Epithelial cell of prostate (primary cell): ENCODE measurements at regions not wholly inside any gene's neighbourhood (a gene's known extent, or its start where the extent isn't known, plus 50 kb on each side); places are given as distances from the start of the nearest gene placed in this dataset.
"Not testable (repeated sequence)": the region's sequence is repeated elsewhere in the genome, so short reads cannot be mapped to it uniquely, and the experiment has no call there.

Source experiments
- DNase-seq: peaks from one replicate; pipeline ENCODE4 v3.0.0-alpha.2; 2011; ENCODE audit warnings: low read depth, low spot score
- H3K27ac ChIP-seq: fragments of 450-650 bp; 2 replicates; pipeline ENCODE4 v1.5.1; 2017; ENCODE audit warnings: mild to moderate bottlenecking

DNA sequence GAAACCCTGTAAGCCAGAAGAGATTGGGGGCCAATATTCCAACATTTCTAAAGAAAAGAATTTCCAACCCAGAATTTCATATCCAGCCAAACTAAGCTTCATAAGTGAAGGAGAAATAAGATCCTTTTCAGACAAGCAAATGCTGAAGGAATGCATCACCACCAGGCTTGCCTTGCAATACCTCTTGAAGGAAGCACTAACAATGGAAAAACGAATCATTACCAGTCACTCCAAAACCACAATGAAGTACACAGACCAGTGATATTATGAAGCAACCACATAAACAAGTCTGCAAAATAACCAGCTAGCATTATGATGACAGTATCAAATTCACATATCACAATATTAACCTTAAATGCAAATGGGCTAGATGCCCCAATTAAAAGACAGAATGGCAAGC is 224.4 kb upstream of the TBX18 start:
- H3K27ac ChIP-seq, DNase-seq: not testable (repeated sequence)

DNA sequence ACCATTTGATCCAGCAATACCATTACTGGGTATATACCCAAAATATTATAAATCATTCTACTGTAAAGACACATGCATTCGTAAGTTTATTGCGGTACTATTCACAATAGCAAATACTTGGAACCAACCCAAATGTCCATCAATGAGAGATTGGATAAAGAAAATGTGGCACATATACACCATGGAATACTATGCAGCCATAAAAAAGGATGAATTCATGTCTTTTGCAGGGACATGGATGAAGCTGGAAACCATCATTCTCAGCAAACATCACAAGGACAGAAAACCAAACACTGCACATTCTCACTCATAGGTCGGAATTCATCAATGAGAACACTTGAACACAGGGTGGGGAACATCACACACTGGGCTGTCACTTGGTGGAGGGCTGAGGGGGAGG is 221.1 kb upstream of the TBX18 start:
- not testable (repeated sequence) for DNase-seq, H3K27ac ChIP-seq

DNA sequence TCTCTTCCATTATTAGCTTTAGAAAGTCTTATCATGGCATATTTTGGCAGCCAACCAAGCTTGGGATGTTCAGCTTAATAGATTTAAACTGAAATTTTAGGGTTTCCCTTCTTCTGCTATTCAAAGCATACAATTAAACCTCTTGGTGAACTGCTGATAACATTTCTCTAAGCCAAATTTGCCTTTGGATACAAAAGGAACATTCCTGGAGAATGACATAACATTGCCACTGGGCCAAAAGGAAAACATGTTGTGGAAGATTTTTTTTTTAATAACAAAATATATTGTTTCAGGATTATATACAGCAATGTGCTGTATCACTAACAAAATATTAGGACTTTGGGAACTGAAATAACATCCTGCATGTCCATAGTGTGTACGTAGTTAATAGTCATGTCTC is 215.1 kb upstream of the TBX18 start:
- no peak for DNase-seq
- H3K27ac ChIP-seq: no peak overlapping the region

DNA sequence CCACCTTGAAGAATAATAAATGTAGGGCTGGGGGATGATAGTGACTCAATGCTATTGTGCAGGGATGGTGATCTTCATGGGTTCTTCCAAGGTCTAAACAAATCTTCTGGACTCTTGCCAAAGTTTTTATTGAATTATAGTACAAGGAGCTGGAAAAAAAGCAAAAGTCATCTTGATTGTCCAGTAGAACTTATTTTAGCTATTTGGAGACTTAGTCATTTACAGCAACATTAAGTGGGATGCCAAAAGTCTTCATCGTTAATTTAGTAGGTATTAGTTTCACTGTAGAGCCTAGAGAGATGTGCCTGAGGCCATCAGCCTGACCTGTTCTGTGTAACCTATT is 212.9 kb upstream of the TBX18 start:
- no peak overlapping the region for H3K27ac ChIP-seq

DNA sequence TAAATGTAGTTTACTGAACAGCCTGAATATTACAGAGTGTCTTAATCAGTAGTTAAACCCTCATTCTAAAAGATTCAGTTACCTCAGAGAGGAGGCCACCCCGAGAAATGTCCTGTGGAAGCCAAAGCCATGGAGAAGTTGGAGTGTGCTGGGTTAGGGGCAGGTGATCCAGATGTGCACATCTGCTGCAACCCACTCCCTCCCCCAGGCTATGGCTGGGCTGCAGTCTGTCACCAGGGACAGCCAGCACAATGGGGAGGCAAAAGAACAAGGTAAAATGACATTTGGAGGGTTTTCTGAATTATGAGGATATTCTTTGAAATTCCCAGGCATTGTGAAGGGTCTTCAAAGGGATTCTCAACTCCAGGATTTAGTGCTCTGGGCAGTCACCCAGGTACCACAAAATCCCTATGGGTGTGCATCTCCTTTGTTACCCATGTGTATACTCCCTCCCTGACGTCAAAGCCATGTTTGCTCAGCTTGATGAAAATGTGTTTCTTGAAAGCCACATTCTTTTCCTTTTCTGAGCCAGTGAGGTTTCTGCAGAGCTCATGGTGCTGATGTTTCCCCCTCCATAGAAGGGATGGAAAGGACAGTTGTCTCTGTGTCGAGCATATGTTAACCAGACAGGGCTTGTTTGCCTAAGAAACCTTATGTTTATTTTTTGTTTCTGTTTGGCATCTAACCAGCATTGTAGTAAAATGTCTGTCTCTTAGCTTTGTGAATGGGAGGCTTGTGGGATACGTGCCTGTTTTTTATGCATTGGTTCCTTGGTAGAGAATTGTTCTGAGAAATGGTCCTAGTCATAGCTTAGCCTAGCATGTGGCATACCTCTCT is 212.3 kb upstream of the TBX18 start:
- DNase-seq: no peak
- no peak overlapping the region for H3K27ac ChIP-seq

More for the DNA sequence above, 212.9 kb upstream of the TBX18 start:
- no peak for DNase-seq

DNA sequence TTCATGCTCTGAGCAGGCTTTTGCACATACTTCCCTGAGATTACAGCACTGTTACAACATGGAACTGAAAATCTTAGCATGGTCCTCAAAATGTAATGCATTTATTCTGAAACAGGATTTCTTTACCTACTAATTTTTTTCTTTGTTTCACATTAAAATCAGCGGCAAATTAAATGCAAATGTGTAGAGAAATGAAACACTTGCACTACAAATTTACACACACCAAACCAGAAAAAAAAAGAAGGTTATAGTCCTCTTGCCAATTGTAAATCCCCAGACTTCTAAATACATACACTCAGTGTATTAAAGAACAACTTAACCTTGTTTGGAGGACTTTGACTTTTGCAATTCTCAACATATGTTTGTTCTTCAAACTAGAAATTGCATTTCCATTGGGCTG is 210.9 kb upstream of the TBX18 start:
- H3K27ac ChIP-seq: no peak overlapping the region
- no peak for DNase-seq

DNA sequence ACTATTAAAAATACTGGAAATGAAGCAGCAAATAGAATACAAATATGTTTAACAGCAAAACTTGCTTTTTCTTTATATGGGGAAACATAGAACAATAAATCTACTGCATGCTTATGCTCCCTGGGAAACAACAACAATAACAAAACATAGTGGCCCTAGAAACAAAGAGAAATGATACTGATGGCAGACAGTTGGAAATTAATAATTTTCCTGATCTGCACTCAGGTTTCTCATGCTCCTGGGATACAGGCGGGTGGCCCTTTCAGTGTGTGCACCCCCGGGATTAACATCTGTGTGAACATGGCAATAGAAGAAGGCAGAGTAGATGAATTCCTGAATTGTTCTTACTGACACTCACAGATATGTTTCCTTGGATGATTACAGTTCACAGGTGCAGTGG is 209.2 kb upstream of the TBX18 start:
- no peak overlapping the region for H3K27ac ChIP-seq
- no peak for DNase-seq

DNA sequence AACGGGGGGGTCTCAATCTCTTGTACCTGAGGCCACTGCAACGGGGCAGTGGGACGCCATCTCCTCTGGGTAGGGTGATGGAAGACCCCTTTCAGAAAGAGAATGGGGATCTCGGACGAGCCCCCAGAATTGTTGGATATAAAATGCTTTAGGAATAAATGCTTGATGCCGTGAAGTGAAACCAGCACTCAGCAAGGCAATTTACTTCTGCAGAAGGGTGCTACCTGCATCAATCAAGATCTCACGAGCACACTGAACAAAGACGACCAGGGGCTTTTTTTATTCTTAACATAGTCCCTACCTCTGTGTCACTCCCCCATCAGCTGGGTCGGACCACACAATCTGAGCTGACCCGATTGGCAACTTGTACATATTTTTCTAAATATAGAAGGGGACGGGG is 203.6 kb upstream of the TBX18 start:
- DNase-seq: no peak

DNA sequence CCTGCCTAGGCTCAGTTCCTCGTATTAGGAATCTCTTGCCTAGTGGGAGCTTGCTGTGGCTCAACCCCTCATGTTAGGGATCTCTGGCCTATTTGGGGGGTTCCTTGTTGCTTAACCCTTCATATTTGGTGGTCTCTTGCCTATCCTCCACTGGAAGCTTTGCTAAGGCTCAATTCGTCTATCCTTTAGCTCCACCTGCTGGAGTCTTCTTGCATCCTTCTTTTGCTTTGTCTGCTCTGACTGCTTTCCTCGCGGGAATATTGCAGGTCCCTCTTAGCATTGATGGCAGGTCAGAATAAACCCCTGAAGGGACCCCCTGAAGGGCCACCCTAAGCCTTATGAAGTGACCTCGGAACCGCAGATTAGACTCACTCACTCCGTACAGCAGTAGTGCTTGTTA is 203.0 kb upstream of the TBX18 start:
- no peak for DNase-seq
- H3K27ac ChIP-seq: no peak overlapping the region

More for the DNA sequence above, 203.6 kb upstream of the TBX18 start:
- H3K27ac ChIP-seq: no peak overlapping the region

DNA sequence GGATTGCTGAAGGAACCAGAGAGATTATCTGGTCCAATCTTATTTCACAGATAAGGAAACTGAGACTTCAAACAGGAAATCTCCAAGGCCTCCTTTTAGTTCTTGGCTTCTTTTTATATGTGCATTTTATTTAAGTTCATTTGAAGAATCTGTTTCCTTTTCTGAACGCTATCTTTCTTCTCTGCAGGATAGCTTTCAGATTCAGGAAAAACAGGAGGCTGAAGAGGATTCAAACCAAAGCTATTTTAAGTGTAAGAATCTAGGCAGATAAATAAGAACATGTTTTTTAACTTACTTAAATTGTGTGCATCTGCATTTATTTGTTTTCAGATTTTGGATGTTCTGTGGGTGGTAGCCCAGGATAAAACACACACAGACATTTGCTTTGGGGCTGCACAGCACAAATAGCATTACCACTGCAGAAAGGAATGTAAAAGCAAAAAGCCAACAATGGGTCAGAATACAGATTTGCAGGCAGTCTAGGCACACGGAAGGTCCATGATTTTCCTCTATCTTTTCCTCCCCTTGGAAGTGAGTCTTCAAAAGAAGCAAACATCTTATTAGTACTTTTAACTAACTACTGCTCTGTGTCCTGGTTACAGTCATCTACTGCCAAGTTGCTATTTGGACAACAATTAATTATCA is 188.8 kb upstream of the TBX18 start:
- no peak overlapping the region for H3K27ac ChIP-seq
- no peak for DNase-seq

DNA sequence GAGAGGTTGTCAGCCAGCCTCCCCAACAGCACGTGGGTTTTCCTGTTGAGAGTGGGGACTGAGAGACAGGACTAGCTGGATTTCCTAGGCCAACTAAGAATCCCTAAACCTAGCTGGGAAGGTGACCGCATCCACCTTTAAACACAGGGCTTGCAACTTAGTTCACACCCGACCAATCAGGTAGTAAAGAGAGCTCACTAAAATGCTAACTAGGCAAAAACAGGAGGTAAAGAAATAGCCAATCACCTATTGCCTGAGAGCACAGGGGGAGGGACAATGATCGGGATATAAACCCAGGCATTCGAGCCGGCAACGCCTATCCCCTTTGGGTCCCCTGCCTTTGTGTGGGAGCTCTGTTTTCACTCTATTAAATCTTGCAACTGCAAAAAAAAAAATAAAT is 180.5 kb upstream of the TBX18 start:
- not testable (repeated sequence) for H3K27ac ChIP-seq, DNase-seq

DNA sequence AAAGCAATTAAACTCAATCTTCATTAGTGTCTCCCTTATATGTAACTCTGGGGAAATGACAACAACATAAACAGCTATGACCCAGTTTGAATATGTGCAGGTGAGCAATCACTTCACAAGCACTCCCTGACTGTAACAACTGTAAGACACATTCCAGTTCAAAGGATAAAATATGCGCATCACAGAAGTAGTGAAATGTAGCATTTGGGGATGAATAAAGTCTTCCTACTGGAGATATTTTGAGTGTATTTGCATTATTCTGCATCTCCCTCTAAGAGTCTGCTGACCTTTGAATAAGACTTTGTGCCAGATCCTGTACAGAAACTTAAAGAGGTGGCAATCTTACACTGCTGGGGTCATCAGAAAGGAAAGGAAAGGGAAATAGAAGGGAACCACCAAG is 179.5 kb upstream of the TBX18 start:
- no peak overlapping the region for H3K27ac ChIP-seq
- no peak for DNase-seq

DNA sequence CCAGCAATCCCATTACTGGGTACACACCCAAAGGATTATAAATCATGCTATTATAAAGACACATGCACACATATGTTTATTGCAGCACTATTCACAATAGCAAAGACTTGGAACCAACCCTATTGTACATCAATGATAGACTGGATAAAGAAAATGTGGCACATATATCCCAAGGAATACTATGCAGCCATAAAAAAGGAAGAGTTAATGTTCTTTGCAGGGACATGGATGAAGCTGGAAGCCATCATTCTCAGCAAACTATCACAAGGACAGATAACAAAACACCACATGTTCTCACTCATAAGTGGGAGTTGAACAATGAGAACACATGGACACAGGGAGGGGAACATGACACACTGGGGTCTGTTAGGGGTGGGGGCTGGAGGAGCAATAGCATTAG is 177.2 kb upstream of the TBX18 start:
- DNase-seq, H3K27ac ChIP-seq: not testable (repeated sequence)

DNA sequence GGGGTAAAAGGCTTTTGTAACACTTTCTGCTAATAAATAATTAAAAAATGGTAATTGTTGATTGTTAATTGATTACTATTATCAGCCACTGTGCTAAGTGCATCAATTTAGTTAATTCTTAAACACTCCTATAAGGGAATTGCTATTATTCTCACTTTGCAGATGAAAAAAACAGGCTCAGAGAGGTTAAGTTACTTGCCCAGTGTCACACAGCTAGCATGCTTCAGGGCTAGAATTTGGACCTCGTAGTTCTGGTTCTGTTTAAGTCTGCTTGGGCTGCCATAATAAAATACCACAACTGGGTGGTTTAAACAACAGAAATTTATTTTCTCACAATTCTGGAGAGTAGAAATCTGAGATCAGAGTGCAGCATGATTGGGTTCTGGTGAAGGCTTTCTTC is 164.8 kb upstream of the TBX18 start:
- DNase-seq: no peak
- no peak overlapping the region for H3K27ac ChIP-seq

DNA sequence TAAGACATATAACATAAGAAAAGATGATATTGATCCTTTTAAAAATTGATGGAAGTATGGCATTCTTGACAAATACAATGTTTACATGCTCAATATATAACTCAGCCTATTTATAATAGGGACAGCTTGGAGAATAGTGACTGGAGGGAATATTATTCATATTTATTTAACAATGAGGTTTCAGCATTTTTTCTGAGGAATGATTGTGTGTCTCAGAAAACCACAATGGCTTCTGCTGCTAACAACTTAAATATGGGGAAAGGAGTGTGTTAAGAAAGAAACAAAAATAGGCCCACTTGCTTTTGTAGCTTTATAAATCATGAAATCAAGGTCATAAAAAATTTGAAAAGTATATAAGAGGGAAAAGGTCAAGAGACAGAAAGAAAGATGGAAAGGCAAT is 163.2 kb upstream of the TBX18 start:
- no peak for DNase-seq

DNA sequence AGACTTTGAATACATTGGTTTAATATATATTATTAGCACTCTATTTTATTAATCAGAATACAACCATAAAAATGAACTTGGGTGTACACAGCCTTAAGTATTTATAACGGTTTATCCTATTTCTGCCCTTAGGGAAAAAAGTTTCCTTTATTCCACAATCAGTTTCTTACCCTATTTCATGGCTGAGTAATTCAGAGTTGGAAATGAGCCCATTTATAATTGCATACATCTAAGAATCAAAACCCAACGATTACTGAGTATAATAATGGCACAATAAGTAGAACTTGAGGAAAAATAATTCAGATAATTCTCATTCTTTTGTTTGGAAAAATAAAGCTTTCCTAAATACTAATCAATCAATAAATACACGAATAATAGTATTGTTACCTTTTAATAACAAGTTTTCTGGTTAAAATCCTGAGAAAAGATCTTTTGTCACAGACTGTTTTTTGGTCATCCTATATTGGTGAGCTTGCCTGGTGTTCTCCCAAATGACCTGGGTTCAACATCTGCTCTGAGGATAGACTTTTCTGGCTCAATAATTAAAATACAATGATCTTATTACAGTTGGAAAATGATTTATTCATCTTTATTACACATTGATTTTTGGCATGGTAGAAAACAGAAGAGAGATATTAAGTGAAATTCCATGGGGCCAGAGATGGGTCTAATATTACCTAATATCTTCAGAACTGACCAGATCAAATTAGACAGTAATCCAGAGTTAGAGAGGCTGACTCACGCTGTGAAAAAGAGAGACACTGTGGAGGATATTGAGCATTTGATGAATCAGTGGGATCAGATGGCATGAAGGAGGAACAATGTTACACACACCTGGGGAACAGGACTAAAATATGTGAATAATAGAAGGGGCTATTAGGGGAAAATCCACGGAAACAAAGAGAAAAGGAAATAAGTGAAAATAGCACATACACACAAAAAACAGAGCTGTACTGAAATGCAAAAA is 162.1 kb upstream of the TBX18 start:
- no peak overlapping the region for H3K27ac ChIP-seq
- no peak for DNase-seq

More for the DNA sequence above, 163.2 kb upstream of the TBX18 start:
- H3K27ac ChIP-seq: no peak overlapping the region

DNA sequence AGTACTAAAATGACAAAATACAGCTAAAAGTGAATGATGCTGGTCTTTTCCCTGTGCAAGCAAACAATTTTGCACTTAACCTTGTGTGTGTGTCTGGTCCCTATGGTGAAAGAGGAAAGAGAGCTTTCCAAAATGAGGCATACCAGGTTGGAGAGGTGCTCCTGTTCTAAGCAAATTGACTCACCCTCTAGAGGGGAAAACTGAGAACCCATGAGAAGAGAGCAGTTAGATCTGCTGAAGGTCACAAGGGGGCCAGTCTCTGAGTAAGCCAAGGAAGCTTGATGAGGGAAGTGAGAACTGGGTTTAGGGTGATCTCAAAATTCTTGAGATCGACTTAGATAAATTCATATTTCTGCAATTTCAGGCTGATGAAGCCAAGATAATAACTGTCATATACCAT is 157.5 kb upstream of the TBX18 start:
- no peak for DNase-seq
- no peak overlapping the region for H3K27ac ChIP-seq

DNA sequence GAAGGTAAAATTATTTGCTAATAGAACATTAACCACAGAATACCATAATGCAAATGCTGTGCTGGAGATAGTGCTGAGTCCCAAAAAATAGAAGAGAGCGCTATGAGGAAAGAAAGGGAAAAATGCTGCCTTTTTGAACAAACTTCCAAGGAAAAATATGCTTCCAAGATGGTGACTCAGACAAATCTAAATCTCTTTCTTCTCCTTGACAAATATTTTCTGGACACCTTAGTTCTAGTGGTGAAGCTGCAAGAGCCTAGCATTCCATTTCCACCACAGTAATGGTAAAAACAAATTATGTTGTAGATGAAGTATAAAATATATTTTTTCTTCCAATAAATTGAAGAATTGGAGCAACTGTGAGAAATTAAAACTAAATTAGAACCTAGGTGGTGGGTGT is 155.6 kb upstream of the TBX18 start:
- no peak for DNase-seq
- no peak overlapping the region for H3K27ac ChIP-seq

DNA sequence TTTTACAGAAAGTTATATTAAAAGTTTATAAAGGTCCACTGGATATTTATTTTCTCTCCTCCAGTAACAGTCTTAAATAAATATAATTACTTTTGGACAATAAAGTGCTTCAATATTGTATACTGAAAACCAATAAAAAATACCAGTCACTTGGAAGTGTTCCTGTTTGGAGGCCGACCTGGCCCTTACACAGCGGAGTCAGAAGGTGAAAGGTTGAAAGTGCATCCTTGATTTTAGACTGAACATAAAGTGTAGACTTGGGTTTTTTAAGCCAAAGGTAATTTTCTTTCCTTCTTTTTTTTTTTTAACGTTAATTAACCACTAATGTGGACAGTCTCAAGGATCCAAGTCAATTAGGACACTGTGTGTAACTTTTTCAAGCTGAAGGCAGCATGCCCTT is 152.3 kb upstream of the TBX18 start:
- DNase-seq: no peak
- no peak overlapping the region for H3K27ac ChIP-seq

DNA sequence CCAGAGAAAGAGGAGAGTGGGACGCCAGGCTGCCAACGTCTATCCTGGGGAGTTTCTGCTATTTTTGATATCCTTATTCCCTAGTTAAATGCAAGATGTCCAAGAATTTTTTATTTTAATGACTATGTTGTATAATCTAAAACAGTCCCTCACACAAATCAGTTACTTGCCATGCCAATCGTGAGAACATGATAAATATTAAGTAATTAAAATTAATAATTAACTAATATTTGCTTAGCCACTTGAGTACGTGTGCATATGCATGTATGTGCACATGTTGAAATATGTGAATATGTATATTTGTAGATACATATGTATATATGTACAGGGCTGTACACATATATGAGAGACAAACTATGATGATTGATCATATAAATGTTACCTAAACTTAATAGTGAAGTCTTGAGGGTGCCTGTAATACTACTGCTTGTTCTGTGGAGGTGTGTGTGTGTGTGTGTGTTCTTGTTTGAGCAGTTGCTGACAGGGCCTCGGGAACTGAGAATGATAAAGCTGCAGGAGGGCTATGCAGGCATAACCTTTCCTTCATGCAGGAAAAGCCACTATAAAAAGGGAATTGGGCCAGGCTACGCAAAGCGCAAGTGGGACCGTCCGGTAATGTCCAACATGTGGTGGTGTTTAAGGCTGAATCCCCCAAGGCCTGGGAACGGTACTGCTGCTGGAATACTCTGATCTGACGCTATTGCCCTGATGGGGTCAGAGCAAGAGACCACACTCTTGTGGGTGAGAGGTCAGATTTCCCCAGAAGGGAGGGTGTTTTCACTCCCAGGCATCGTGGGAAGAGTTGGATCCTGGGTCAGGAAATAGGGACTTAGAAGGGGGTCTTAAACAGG is 148.3 kb upstream of the TBX18 start:
- DNase-seq: no peak
- no peak overlapping the region for H3K27ac ChIP-seq
